Smooth muscle cell (in vitro differentiated cells): ENCODE measurements at regions not wholly inside any gene's neighbourhood (a gene's known extent, or its start where the extent isn't known, plus 50 kb on each side); places are given as distances from the start of the nearest gene placed in this dataset.

ENCODE experiments used
- DNase-seq: peaks from one replicate; lab custom pipeline; 2025; ENCODE audit not compliant: unreplicated experiment; lab: John Stamatoyannopoulos, UW
- H2AFZ ChIP-seq: fragments of 200-600 bp; sonication (generic); 2 replicates; pipeline ENCODE4 v1.6.0; 2016; ENCODE audit warnings: antibody characterized with exemption, low read depth, mild to moderate bottlenecking
- H3F3A ChIP-seq: fragments of 200-600 bp; sonication (generic); 2 replicates; pipeline ENCODE4 v1.6.0; 2017; ENCODE audit warnings: antibody characterized with exemption, low read depth
- H3K27ac ChIP-seq: fragments of 200-600 bp; sonication (generic); 2 replicates; pipeline ENCODE4 v1.5.1; 2016; ENCODE audit warnings: low read depth, mild to moderate bottlenecking
- H3K27me3 ChIP-seq: fragments of 200-600 bp; sonication (generic); 2 replicates; pipeline ENCODE4 v1.6.1; 2016; ENCODE audit warnings: low read depth, mild to moderate bottlenecking
- H3K36me3 ChIP-seq: fragments of 200-600 bp; sonication (generic); 2 replicates; pipeline ENCODE4 v1.5.1; 2016; ENCODE audit warnings: low read depth
- H3K4me1 ChIP-seq: fragments of 200-600 bp; sonication (generic); 2 replicates; pipeline ENCODE4 v1.5.1; 2016; ENCODE audit warnings: low read depth
- H3K4me2 ChIP-seq: fragments of 200-600 bp; sonication (generic); 2 replicates; pipeline ENCODE4 v1.6.0; 2016; ENCODE audit warnings: mild to moderate bottlenecking
- H3K4me3 ChIP-seq: fragments of 200-600 bp; sonication (generic); 2 replicates; pipeline ENCODE4 v1.5.1; 2016; ENCODE audit warnings: mild to moderate bottlenecking
- H3K79me2 ChIP-seq: fragments of 200-600 bp; sonication (generic); 2 replicates; pipeline ENCODE4 v1.6.0; 2016; ENCODE audit warnings: low read depth, mild to moderate bottlenecking
- H3K9ac ChIP-seq: fragments of 200-600 bp; sonication (generic); 2 replicates; pipeline ENCODE4 v1.6.0; 2016; ENCODE audit warnings: low read depth
- H3K9me3 ChIP-seq: fragments of 200-600 bp; sonication (generic); replicated peaks from 2 replicates; pipeline ENCODE4 v1.5.1; 2016; ENCODE audit warnings: low read depth
- H4K20me1 ChIP-seq: fragments of 200-600 bp; sonication (generic); 2 replicates; pipeline ENCODE4 v1.6.0; 2016; ENCODE audit warnings: low read depth
- CTCF ChIP-seq: fragments of 200-600 bp; sonication (generic); IDR thresholded peaks from 2 replicates; pipeline ENCODE4 v1.5.1; 2017; ENCODE audit warnings: borderline replicate concordance, mild to moderate bottlenecking, antibody characterized with exemption; ENCODE audit not compliant: insufficient read depth, poor library complexity, severe bottlenecking
- WGBS: methylation state at CpG from one replicate; pipeline ENCODE4 v1.1.7; 2016; ENCODE audit warnings: low lambda C conversion rate; 5-methylcytosine and 5-hydroxymethylcytosine counted together

GRCh38 chr1:172903581-172904220 is 147.0 kb downstream of the TNFSF18 start:
- WGBS = 85% methylated on average over 1 of the region's 1 CpG
- peaks cover 27% of the 10 kb centered on the region for H3F3A ChIP-seq
- peaks cover 12% of the 10 kb centered on the region for H3K4me1 ChIP-seq
- H3K9ac ChIP-seq = peak overlapping the region; percentile 63
- no peak overlapping the region for H3K4me3 ChIP-seq
- peak overlapping the region; percentile 74 for H3K4me2 ChIP-seq
- H3K27ac ChIP-seq = peak overlapping the region; percentile 95
- no peak for TF ChIP-seq CTCF
- no peaks in the 10 kb centered on the region for H4K20me1 ChIP-seq
- no peak overlapping the region for H2AFZ ChIP-seq
- no peaks in the 10 kb centered on the region for H3K79me2 ChIP-seq
- no peaks in the 10 kb centered on the region for H3K9me3 ChIP-seq
- no peak for DNase-seq
- no peaks in the 10 kb centered on the region for H3K27me3 ChIP-seq
- no peaks in the 10 kb centered on the region for H3K36me3 ChIP-seq

- H3K27ac ChIP-seq = peak overlapping the region; percentile 95
- H3F3A ChIP-seq = peaks cover 27% of the 10 kb centered on the region
- no peaks in the 10 kb centered on the region for H4K20me1 ChIP-seq
- no peak for TF ChIP-seq CTCF
- WGBS = 34% methylated on average over 2 of the region's 2 CpGs
- no peak overlapping the region for H3K4me3 ChIP-seq
- no peaks in the 10 kb centered on the region for H3K79me2 ChIP-seq
- no peaks in the 10 kb centered on the region for H3K27me3 ChIP-seq
- no peak overlapping the region for H2AFZ ChIP-seq
- H3K36me3 ChIP-seq = no peaks in the 10 kb centered on the region
- H3K9ac ChIP-seq = no peak overlapping the region
- H3K4me2 ChIP-seq = peak overlapping the region; percentile 14
- DNase-seq = no peak
- peaks cover 17% of the 10 kb centered on the region for H3K4me1 ChIP-seq
- no peaks in the 10 kb centered on the region for H3K9me3 ChIP-seq
Observed at GRCh38 chr1:172905452-172905851, 145.3 kb downstream of the TNFSF18 start.

GRCh38 chr1:172906778-172907592 is 143.8 kb downstream of the TNFSF18 start:
- no peaks in the 10 kb centered on the region for H3K27me3 ChIP-seq
- TF ChIP-seq CTCF = no peak
- no peak overlapping the region for H2AFZ ChIP-seq
- no peaks in the 10 kb centered on the region for H3K36me3 ChIP-seq
- H4K20me1 ChIP-seq = no peaks in the 10 kb centered on the region
- H3K4me3 ChIP-seq = no peak overlapping the region
- no peaks in the 10 kb centered on the region for H3K79me2 ChIP-seq
- H3K4me1 ChIP-seq = peaks cover 17% of the 10 kb centered on the region
- WGBS = 57% methylated on average over 4 of the region's 4 CpGs
- H3K9ac ChIP-seq = no peak overlapping the region
- no peak for DNase-seq
- H3K9me3 ChIP-seq = no peaks in the 10 kb centered on the region
- no peak overlapping the region for H3K4me2 ChIP-seq
- H3F3A ChIP-seq = peaks cover 27% of the 10 kb centered on the region
- peak overlapping the region; percentile 40 for H3K27ac ChIP-seq
